Skeletal muscle tissue (tissue), 3 donors: ENCODE measurements at regions not wholly inside any gene's neighbourhood (a gene's known extent, or its start where the extent isn't known, plus 50 kb on each side); places are given as distances from the start of the nearest gene placed in this dataset.

ENCODE experiments used
- H3K27ac ChIP-seq: one replicate; pipeline ENCODE4 v1.7.0; 2013; ENCODE audit warnings: mild to moderate bottlenecking, low read depth, low read length, inconsistent platforms
- H3K27me3 ChIP-seq, 3 donors: one replicate each; pipeline ENCODE4 v1.7.0; 2013; ENCODE audit warnings: low read length in 3 of 3; ENCODE audit not compliant: control insufficient read depth in 3 of 3, insufficient read depth in 3 of 3
- H3K36me3 ChIP-seq, 3 donors: one replicate each; pipeline ENCODE4 v1.7.0; 2013; ENCODE audit warnings: low read length in 3 of 3; ENCODE audit not compliant: control insufficient read depth in 3 of 3, insufficient read depth in 3 of 3
- H3K4me1 ChIP-seq, 3 donors: one replicate each; pipeline ENCODE4 v1.7.0; 2013; ENCODE audit warnings: low read length in 3 of 3, mild to moderate bottlenecking in 3 of 3; ENCODE audit not compliant: control insufficient read depth in 3 of 3, insufficient read depth in 3 of 3
- H3K4me3 ChIP-seq, 3 donors: one replicate each; pipeline ENCODE4 v1.7.0; 2013; ENCODE audit warnings: low read length in 3 of 3
- H3K9ac ChIP-seq, 3 donors: one replicate each; pipeline ENCODE4 v1.7.0; 2013; ENCODE audit warnings: low read length in 3 of 3, mild to moderate bottlenecking in 3 of 3, moderate library complexity in 2 of 3, low read depth in 1 of 3
- H3K9me3 ChIP-seq, 3 donors: one replicate each; pipeline ENCODE4 v1.7.0; 2013; ENCODE audit warnings: low read length in 3 of 3; ENCODE audit not compliant: control insufficient read depth in 3 of 3
- donor health status: Osteomylitis.

- Histone ChIP-seq H3K9me3 (no peaks in the 10 kb centered on the region), H3K36me3 (no peaks in the 10 kb centered on the region), H3K4me3 (no peak overlapping the region), H3K9ac (no peak overlapping the region), H3K27ac (no peak overlapping the region), H3K4me1 (peaks cover 0 to 7% (median 3%) of the 10 kb centered on the region in 3 donors), H3K27me3 (peaks cover 0 to 20% (median 10%) of the 10 kb centered on the region in 3 donors)
Observed at GRCh38 chr2:128450211-128451024, 131.8 kb upstream of the HS6ST1 start.

DNA sequence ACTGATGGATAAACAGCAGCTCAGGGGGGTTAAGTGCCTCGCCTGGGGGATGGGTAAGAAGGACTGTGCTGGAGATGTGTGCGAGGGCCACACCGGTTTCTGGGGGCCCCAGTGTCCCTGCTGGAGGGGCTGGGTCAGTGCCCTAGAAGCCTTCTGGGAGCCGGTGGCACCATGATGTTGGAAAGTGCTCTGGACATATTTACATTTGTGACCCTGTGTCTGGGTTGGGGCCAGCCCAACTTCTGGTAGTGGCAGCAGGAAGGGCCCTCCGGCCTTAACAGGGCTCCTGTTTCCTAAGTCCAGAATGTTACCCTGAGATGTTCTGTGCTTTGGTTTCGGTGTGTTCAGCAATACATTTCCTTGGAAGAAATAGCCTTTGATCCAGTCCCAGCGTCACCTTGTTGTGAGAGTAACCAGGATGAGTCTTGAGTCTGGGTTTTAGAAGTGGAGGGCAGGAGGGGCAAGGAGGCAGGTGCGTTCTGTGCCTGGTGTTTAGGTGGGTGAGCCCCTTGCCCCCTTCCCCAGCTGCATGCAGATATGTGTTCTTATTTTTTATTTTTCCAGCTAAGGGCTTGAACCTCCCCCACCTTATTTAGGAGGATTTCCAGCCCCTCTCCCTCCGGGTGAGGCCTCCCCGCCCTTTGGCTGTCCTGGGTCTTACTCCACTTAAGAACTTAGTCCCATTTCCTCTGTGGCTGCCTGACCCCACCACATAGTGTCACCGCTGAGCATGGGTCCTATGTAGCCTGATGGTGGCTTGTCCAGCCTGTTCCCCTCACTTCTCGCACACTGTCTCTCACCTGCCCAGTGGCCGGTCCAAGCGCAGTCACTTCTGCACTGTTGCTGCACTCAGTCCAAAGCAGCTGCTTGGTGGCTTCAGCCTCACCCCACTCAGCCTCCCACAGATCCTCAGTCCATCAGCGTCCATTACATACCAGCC lies 132.7 kb upstream of the HS6ST1 start:
- Histone ChIP-seq H3K27me3 (peaks cover 0 to 21% (median 10%) of the 10 kb centered on the region in 3 donors), H3K4me3 (no peak overlapping the region)

GRCh38 chr2:128452024-128452411 lies 133.3 kb upstream of the HS6ST1 start:
- H3K9ac ChIP-seq: no peak overlapping the region

More for the DNA sequence above, 132.7 kb upstream of the HS6ST1 start:
- no peak overlapping the region for H3K27ac ChIP-seq
- H3K4me1 ChIP-seq: peaks cover 0 to 6% (median 3%) of the 10 kb centered on the region in 3 donors
- no peak overlapping the region for H3K9ac ChIP-seq
- no peaks in the 10 kb centered on the region for H3K9me3 ChIP-seq
- H3K36me3 ChIP-seq: no peaks in the 10 kb centered on the region

GRCh38 chr2:128452536-128453530 lies 134.2 kb upstream of the HS6ST1 start:
- H3K27ac ChIP-seq: no peak overlapping the region
- H3K4me3 ChIP-seq: no peak overlapping the region
- peaks cover 0 to 20% (median 10%) of the 10 kb centered on the region in 3 donors for H3K27me3 ChIP-seq
- no peaks in the 10 kb centered on the region for H3K4me1 ChIP-seq
- no peak overlapping the region for H3K9ac ChIP-seq
- no peaks in the 10 kb centered on the region for H3K36me3 ChIP-seq
- no peaks in the 10 kb centered on the region for H3K9me3 ChIP-seq

More at GRCh38 chr2:128452024-128452411, 133.3 kb upstream of the HS6ST1 start:
- Histone ChIP-seq H3K27ac (no peak overlapping the region), H3K4me3 (no peak overlapping the region), H3K27me3 (peaks cover 0 to 20% (median 10%) of the 10 kb centered on the region in 3 donors), H3K36me3 (no peaks in the 10 kb centered on the region), H3K9me3 (no peaks in the 10 kb centered on the region), H3K4me1 (no peaks in the 10 kb centered on the region)

GRCh38 chr2:128454980-128455720 lies 136.5 kb upstream of the HS6ST1 start:
- Histone ChIP-seq H3K4me1 (no peaks in the 10 kb centered on the region), H3K27me3 (peaks cover 0 to 20% (median 10%) of the 10 kb centered on the region in 3 donors), H3K36me3 (no peaks in the 10 kb centered on the region), H3K4me3 (no peak overlapping the region), H3K9ac (no peak overlapping the region), H3K27ac (no peak overlapping the region), H3K9me3 (no peaks in the 10 kb centered on the region)

GRCh38 chr2:128455721-128456050 lies 137.0 kb upstream of the HS6ST1 start:
- H3K27me3 ChIP-seq: peaks cover 0 to 20% (median 10%) of the 10 kb centered on the region in 3 donors
- no peak overlapping the region for H3K9ac ChIP-seq
- H3K27ac ChIP-seq: no peak overlapping the region
- no peaks in the 10 kb centered on the region for H3K4me1 ChIP-seq
- H3K36me3 ChIP-seq: no peaks in the 10 kb centered on the region
- no peak overlapping the region for H3K4me3 ChIP-seq
- H3K9me3 ChIP-seq: no peaks in the 10 kb centered on the region

DNA sequence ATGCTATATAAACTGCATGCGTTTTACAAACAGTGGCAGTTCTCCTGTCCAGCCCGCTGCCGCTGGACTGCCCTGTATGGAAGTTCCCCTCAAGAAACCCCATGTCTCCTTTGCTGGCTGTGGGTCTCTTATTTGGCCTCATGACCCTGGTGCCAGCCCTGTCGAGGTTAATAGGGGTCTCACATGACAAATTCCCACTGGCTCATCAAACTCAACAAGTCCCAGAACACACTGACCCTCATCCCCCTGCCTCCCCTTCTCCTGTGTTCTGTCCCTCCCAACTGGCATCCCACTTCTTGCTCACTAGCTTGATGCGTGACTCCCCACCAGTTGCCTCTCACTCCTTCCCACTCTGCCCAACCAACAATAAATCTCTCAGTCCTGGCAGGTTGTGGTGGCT lies 137.6 kb upstream of the HS6ST1 start:
- Histone ChIP-seq H3K4me1 (no peaks in the 10 kb centered on the region), H3K36me3 (no peaks in the 10 kb centered on the region), H3K27ac (no peak overlapping the region), H3K4me3 (no peak overlapping the region), H3K9me3 (no peaks in the 10 kb centered on the region), H3K9ac (no peak overlapping the region), H3K27me3 (peaks cover 0 to 20% (median 10%) of the 10 kb centered on the region in 3 donors)

GRCh38 chr2:128457006-128457604 lies 138.4 kb upstream of the HS6ST1 start:
- Histone ChIP-seq H3K9me3 (no peaks in the 10 kb centered on the region), H3K9ac (no peak overlapping the region), H3K27ac (no peak overlapping the region), H3K4me3 (no peak overlapping the region), H3K36me3 (no peaks in the 10 kb centered on the region), H3K27me3 (peaks cover 0 to 19% (median 4%) of the 10 kb centered on the region in 3 donors), H3K4me1 (no peaks in the 10 kb centered on the region)
